ENCODE measurements at regions not wholly inside any gene's neighbourhood (a gene's known extent, or its start where the extent isn't known, plus 50 kb on each side); places are given as distances from the start of the nearest gene placed in this dataset.

DNA sequence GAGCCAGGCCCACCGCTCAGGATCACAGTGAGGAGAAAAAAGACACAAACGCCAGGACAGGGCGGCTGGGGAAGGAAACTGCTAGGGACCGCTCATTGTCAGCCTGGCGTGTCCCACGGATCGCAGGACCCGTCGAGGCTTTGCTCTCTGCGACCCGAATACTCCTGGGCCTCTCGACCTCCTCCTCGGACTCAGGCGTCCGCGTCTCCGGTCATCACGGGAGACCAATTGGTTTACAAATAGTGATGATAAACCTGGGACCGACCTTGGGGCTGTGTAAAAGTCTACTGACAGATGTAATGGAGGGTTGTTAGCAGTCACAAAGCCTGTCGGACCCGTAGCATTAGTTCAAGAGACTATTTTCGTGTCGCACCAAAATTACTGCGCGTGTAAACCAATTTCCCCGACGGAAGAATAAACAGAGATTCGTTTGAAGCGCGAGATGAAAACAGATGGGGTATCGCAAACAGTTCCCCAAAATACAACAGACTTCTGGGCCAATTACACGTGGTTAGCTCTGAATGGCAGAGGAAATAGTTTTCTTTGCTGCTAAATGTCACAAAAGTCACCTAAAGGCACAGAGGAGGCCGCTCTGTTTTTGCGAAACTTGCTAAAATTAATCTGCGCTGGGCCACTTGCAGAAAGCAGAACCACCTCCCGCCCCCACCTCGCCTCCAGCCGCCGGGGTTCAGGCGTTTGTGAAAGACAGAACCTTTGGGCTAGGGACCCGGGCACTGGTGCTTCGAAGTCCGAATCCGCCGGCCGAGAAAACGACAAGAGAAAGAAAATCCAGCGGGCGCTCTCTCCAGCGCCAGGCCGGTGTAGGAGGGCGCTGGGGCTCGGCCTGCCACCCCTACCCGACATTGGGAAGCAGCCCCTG is 67.6 kb downstream of the FOXD1 start:
- Histone ChIP-seq H2BK15ac (ENCODE audit: low read depth, low read length) (no peak overlapping the region; the same call in 1 of the 2 replicates), H2BK20ac (ENCODE audit: low read depth, low read length, poor library complexity, severe bottlenecking) (no peak overlapping the region), H4K20me1 (ENCODE audit: control insufficient read depth, insufficient read depth, insufficient read length) (no peaks in the 10 kb centered on the region), H3K4me1 (ENCODE audit: insufficient read depth, low read length) (no peaks in the 10 kb centered on the region), H3K14ac (ENCODE audit: insufficient read depth, low read length) (no peak overlapping the region), H3K27ac (ENCODE audit: insufficient read length, low read depth, low read length) (no peak overlapping the region), H4K91ac (ENCODE audit: insufficient read length, low read depth, low read length) (no peak overlapping the region), H3K9me3 (ENCODE audit: control insufficient read depth, low read depth, low read length) (no peaks in the 10 kb centered on the region), H3K9ac (ENCODE audit: extremely low read depth, insufficient read length, low read length) (no peak overlapping the region), H3K23me2 (ENCODE audit: insufficient read length, low read depth, low read length, poor library complexity, severe bottlenecking) (no peaks in the 10 kb centered on the region), H2BK12ac (ENCODE audit: insufficient read length, low read depth, low read length) (no peak overlapping the region), H3K79me2 (ENCODE audit: insufficient read depth, low read length) (no peaks in the 10 kb centered on the region), H2AFZ (ENCODE audit: low read length) (no peak overlapping the region), H3K4ac (ENCODE audit: low read depth, low read length) (no peak overlapping the region), H2BK5ac (ENCODE audit: insufficient read length, low read length) (no peak overlapping the region), H3K56ac (ENCODE audit: insufficient read length, low read depth, low read length) (no peak overlapping the region), H3K27me3 (ENCODE audit: insufficient read depth, low read length) (no peaks in the 10 kb centered on the region), H3K23ac (ENCODE audit: insufficient read length, low read depth, low read length) (no peak overlapping the region), H2BK120ac (ENCODE audit: low read depth, low read length, poor library complexity, severe bottlenecking) (no peak overlapping the region), H3K4me2 (ENCODE audit: insufficient read depth, insufficient read length, low read length) (no peak overlapping the region), H2AK5ac (ENCODE audit: insufficient read length, low read length) (no peak overlapping the region), H4K5ac (ENCODE audit: insufficient read length, low read depth, low read length) (no peak overlapping the region), H3K79me1 (ENCODE audit: insufficient read depth, low read depth, low read length, poor library complexity, severe bottlenecking) (no peaks in the 10 kb centered on the region), H3T11ph (ENCODE audit: low read length) (no peak overlapping the region), H3K18ac (ENCODE audit: insufficient read length, low read depth, low read length) (no peak overlapping the region), H4K8ac (replicated peaks; ENCODE audit: insufficient read length, low read depth, low read length) (no peak overlapping the region)
- Mint-ChIP-seq H3K9me3 (peaks cover 13 to 16% of the 10 kb centered on the region in 2 experiments), H3K36me3 (ENCODE audit: insufficient read depth in 1 of 3, low read depth in 3 of 3) (peaks cover 8 to 14% (median 10%) of the 10 kb centered on the region in 3 experiments), H3K27ac (no peak overlapping the region), H3K4me1 (peaks cover 10 to 11% of the 10 kb centered on the region in 2 experiments), H3K27me3 (ENCODE audit: low read depth) (peaks cover 5% of the 10 kb centered on the region), H3K4me3 (no peak overlapping the region)
- peak; percentile 38 for DNase-seq
- TF ChIP-seq, protein P1, sequence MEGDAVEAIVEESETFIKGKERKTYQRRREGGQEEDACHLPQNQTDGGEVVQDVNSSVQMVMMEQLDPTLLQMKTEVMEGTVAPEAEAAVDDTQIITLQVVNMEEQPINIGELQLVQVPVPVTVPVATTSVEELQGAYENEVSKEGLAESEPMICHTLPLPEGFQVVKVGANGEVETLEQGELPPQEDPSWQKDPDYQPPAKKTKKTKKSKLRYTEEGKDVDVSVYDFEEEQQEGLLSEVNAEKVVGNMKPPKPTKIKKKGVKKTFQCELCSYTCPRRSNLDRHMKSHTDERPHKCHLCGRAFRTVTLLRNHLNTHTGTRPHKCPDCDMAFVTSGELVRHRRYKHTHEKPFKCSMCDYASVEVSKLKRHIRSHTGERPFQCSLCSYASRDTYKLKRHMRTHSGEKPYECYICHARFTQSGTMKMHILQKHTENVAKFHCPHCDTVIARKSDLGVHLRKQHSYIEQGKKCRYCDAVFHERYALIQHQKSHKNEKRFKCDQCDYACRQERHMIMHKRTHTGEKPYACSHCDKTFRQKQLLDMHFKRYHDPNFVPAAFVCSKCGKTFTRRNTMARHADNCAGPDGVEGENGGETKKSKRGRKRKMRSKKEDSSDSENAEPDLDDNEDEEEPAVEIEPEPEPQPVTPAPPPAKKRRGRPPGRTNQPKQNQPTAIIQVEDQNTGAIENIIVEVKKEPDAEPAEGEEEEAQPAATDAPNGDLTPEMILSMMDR (conservative IDR thresholded peaks at IDR 0.05), result no peak
- WGBS (ENCODE audit: extremely low coverage, insufficient read length, low lambda C conversion rate), result no CpG with 5 or more reads among the region's 54 CpGs

Data from H9 (cell line).